ENCODE measurements at regions not wholly inside any gene's neighbourhood (a gene's known extent, or its start where the extent isn't known, plus 50 kb on each side); places are given as distances from the start of the nearest gene placed in this dataset.
"Not testable (repeated sequence)": the region's sequence is repeated elsewhere in the genome, so short reads cannot be mapped to it uniquely, and the experiment has no call there.

- DNase-seq, result no peak
Measured at GRCh38 chrX:13955975-13956374, 73.7 kb downstream of the GEMIN8 start.

GRCh38 chrX:13955095-13955647 is 74.5 kb downstream of the GEMIN8 start:
- no peak for DNase-seq

- DNase-seq, result no peak
Measured at GRCh38 chrX:13952581-13952980, 77.1 kb downstream of the GEMIN8 start.

GRCh38 chrX:13946223-13946622 is 83.5 kb downstream of the GEMIN8 start:
- not testable (repeated sequence) for DNase-seq

GRCh38 chrX:13945787-13946186 is 83.9 kb downstream of the GEMIN8 start:
- DNase-seq, result not testable (repeated sequence)

- no peak for DNase-seq
Measured at GRCh38 chrX:13940671-13941070, 89.0 kb downstream of the GEMIN8 start.

- no peak for DNase-seq
Measured at GRCh38 chrX:13939741-13940597, 89.7 kb downstream of the GEMIN8 start.

GRCh38 chrX:13938829-13939530 is 90.7 kb downstream of the GEMIN8 start:
- DNase-seq, result no peak

- peak; percentile 33 for DNase-seq
Measured at GRCh38 chrX:13938051-13938828, 91.5 kb downstream of the GEMIN8 start.

- DNase-seq, result no peak
Measured at GRCh38 chrX:13937370-13938050, 92.2 kb downstream of the GEMIN8 start.

- no peak for DNase-seq
Measured at GRCh38 chrX:13936521-13937225, 93.0 kb downstream of the GEMIN8 start.

- no peak for DNase-seq
Measured at GRCh38 chrX:13934731-13935130, 95.0 kb downstream of the GEMIN8 start.

GRCh38 chrX:13933851-13934250 is 95.8 kb downstream of the GEMIN8 start:
- no peak for DNase-seq

GRCh38 chrX:13933352-13933751 is 96.3 kb downstream of the GEMIN8 start:
- no peak for DNase-seq

GRCh38 chrX:13932416-13932815 is 97.3 kb downstream of the GEMIN8 start:
- DNase-seq, result no peak

GRCh38 chrX:13927175-13927574 is 102.5 kb downstream of the GEMIN8 start:
- DNase-seq, result no peak

- no peak for DNase-seq
Measured at GRCh38 chrX:13923845-13924244, 105.8 kb downstream of the GEMIN8 start.

GRCh38 chrX:13923289-13923688 is 106.4 kb upstream of the GPM6B start:
- no peak for DNase-seq

- DNase-seq, result no peak
Measured at GRCh38 chrX:13917507-13917906, 100.6 kb upstream of the GPM6B start.

GRCh38 chrX:13911586-13911985 is 94.7 kb upstream of the GPM6B start:
- no peak for DNase-seq

- DNase-seq, result no peak
Measured at GRCh38 chrX:13906093-13906492, 89.2 kb upstream of the GPM6B start.

GRCh38 chrX:13903405-13903804 is 86.5 kb upstream of the GPM6B start:
- DNase-seq, result no peak
